B cell (primary cell): ENCODE measurements at regions not wholly inside any gene's neighbourhood (a gene's known extent, or its start where the extent isn't known, plus 50 kb on each side); places are given as distances from the start of the nearest gene placed in this dataset.

Experiments used
- EZH2 ChIP-seq: IDR thresholded peaks from 2 replicates; pipeline ENCODE4 v1.6.1; 2012; ENCODE audit warnings: borderline replicate concordance, low read depth, mild to moderate bottlenecking, moderate library complexity, low read length; ENCODE audit not compliant: insufficient read depth, poor library complexity, severe bottlenecking
- TF ChIP-seq, protein P1 (sequence below): fragments of 200-600 bp; IDR thresholded peaks from one replicate; pipeline ENCODE4 v1.8.0; 2022; ENCODE audit warnings: antibody characterized with exemption, mild to moderate bottlenecking

DNA sequence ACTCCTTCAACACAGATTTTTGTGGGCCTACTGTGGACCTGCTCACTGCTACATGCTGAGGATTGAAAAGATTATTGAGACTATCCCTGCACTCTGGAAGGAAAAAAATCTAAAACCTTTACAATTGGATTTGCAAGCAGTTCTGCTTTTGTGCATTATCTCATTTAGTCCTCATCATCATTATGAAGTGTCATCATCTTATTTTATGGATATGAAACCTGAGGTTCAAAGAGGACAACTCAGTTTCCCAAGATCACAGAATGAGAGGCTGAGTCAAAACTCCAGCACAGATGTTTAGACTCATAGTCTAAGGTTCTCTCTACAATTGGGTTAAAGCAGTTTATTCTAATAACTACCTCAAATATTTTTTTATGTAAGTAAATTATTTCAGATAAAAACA, 160.2 kb upstream of the MARCKS start:
- TF ChIP-seq, protein P1, sequence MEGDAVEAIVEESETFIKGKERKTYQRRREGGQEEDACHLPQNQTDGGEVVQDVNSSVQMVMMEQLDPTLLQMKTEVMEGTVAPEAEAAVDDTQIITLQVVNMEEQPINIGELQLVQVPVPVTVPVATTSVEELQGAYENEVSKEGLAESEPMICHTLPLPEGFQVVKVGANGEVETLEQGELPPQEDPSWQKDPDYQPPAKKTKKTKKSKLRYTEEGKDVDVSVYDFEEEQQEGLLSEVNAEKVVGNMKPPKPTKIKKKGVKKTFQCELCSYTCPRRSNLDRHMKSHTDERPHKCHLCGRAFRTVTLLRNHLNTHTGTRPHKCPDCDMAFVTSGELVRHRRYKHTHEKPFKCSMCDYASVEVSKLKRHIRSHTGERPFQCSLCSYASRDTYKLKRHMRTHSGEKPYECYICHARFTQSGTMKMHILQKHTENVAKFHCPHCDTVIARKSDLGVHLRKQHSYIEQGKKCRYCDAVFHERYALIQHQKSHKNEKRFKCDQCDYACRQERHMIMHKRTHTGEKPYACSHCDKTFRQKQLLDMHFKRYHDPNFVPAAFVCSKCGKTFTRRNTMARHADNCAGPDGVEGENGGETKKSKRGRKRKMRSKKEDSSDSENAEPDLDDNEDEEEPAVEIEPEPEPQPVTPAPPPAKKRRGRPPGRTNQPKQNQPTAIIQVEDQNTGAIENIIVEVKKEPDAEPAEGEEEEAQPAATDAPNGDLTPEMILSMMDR: no peak
- TF ChIP-seq EZH2: no peak
